ENCODE measurements at regions not wholly inside any gene's neighbourhood (a gene's known extent, or its start where the extent isn't known, plus 50 kb on each side); places are given as distances from the start of the nearest gene placed in this dataset.

DNA sequence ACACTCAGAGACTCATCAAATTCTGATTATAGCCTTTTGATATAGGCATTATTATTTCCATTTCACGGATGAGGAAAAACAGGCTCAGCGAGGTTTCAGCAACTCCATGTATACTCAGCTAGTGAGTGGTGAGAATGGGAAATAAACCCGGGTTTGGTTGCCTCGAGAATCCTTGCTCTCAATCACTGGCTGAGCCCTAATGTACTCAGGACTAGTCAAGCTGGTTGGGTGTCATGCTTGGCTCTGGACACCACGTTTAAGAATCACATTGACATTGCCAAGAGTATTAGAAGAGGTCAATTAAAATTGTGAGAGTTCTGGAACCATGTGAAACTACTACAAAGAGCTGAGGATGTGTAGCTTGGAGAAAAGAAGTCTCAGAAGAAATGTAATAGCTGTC, 444.5 kb downstream of the MFSD1 start:
- H3K27ac ChIP-seq (ENCODE audit: low read depth), result no peak overlapping the region
- DNase-seq (ENCODE audit: low spot score) (no peak), ATAC-seq (no peak)
- no peak overlapping the region for H3K4me2 ChIP-seq
- H3K4me3 Mint-ChIP-seq, result no peak overlapping the region
- no peaks in the 10 kb centered on the region for H3K27me3 ChIP-seq (ENCODE audit: insufficient read depth)
- no peaks in the 10 kb centered on the region for H3K4me1 Mint-ChIP-seq
- H3K4me3 ChIP-seq, result no peak overlapping the region
- no peaks in the 10 kb centered on the region for H3K9me3 Mint-ChIP-seq
- no peaks in the 10 kb centered on the region for H3K4me1 ChIP-seq (ENCODE audit: insufficient read depth)
- TF ChIP-seq JUNB (IDR thresholded peaks at IDR 0.05; ENCODE audit: unreplicated experiment) (no peak), POLR2AphosphoS5 (IDR thresholded peaks at IDR 0.05; ENCODE audit: low read depth) (no peak), EZH2phosphoT487 (IDR thresholded peaks at IDR 0.05; ENCODE audit: unreplicated experiment) (no peak), CREB1 (CRISPR knock-in tag; IDR thresholded peaks at IDR 0.05; ENCODE audit: low read depth) (no peak), ZNF331 (CRISPR knock-in tag; IDR thresholded peaks at IDR 0.05; ENCODE audit: low read depth) (no peak), NANOG (IDR thresholded peaks at IDR 0.05; ENCODE audit: borderline replicate concordance) (no peak), ZNF114 (CRISPR knock-in tag; IDR thresholded peaks at IDR 0.05) (no peak), EZH2 (IDR thresholded peaks at IDR 0.05; ENCODE audit: low read depth, unreplicated experiment) (no peak), STAT1 (IDR thresholded peaks at IDR 0.05; ENCODE audit: unreplicated experiment) (no peak)
- TF ChIP-seq, protein P1, sequence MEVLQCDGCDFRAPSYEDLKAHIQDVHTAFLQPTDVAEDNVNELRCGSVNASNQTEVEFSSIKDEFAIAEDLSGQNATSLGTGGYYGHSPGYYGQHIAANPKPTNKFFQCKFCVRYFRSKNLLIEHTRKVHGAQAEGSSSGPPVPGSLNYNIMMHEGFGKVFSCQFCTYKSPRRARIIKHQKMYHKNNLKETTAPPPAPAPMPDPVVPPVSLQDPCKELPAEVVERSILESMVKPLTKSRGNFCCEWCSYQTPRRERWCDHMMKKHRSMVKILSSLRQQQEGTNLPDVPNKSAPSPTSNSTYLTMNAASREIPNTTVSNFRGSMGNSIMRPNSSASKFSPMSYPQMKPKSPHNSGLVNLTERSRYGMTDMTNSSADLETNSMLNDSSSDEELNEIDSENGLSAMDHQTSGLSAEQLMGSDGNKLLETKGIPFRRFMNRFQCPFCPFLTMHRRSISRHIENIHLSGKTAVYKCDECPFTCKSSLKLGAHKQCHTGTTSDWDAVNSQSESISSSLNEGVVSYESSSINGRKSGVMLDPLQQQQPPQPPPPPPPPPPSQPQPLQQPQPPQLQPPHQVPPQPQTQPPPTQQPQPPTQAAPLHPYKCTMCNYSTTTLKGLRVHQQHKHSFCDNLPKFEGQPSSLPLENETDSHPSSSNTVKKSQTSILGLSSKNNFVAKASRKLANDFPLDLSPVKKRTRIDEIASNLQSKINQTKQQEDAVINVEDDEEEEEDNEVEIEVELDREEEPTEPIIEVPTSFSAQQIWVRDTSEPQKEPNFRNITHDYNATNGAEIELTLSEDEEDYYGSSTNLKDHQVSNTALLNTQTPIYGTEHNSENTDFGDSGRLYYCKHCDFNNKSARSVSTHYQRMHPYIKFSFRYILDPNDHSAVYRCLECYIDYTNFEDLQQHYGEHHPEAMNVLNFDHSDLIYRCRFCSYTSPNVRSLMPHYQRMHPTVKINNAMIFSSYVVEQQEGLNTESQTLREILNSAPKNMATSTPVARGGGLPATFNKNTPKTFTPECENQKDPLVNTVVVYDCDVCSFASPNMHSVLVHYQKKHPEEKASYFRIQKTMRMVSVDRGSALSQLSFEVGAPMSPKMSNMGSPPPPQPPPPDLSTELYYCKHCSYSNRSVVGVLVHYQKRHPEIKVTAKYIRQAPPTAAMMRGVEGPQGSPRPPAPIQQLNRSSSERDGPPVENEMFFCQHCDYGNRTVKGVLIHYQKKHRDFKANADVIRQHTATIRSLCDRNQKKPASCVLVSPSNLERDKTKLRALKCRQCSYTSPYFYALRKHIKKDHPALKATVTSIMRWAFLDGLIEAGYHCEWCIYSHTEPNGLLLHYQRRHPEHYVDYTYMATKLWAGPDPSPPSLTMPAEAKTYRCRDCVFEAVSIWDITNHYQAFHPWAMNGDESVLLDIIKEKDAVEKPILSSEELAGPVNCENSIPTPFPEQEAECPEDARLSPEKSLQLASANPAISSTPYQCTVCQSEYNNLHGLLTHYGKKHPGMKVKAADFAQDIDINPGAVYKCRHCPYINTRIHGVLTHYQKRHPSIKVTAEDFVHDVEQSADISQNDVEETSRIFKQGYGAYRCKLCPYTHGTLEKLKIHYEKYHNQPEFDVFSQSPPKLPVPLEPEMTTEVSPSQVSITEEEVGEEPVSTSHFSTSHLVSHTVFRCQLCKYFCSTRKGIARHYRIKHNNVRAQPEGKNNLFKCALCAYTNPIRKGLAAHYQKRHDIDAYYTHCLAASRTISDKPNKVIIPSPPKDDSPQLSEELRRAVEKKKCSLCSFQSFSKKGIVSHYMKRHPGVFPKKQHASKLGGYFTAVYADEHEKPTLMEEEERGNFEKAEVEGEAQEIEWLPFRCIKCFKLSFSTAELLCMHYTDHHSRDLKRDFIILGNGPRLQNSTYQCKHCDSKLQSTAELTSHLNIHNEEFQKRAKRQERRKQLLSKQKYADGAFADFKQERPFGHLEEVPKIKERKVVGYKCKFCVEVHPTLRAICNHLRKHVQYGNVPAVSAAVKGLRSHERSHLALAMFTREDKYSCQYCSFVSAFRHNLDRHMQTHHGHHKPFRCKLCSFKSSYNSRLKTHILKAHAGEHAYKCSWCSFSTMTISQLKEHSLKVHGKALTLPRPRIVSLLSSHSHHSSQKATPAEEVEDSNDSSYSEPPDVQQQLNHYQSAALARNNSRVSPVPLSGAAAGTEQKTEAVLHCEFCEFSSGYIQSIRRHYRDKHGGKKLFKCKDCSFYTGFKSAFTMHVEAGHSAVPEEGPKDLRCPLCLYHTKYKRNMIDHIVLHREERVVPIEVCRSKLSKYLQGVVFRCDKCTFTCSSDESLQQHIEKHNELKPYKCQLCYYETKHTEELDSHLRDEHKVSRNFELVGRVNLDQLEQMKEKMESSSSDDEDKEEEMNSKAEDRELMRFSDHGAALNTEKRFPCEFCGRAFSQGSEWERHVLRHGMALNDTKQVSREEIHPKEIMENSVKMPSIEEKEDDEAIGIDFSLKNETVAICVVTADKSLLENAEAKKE (CRISPR knock-in tag; IDR thresholded peaks at IDR 0.05), result no peak
- TF ChIP-seq, protein P2, sequence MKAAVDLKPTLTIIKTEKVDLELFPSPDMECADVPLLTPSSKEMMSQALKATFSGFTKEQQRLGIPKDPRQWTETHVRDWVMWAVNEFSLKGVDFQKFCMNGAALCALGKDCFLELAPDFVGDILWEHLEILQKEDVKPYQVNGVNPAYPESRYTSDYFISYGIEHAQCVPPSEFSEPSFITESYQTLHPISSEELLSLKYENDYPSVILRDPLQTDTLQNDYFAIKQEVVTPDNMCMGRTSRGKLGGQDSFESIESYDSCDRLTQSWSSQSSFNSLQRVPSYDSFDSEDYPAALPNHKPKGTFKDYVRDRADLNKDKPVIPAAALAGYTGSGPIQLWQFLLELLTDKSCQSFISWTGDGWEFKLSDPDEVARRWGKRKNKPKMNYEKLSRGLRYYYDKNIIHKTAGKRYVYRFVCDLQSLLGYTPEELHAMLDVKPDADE (IDR thresholded peaks at IDR 0.05), result no peak
- TF ChIP-seq, protein P3, sequence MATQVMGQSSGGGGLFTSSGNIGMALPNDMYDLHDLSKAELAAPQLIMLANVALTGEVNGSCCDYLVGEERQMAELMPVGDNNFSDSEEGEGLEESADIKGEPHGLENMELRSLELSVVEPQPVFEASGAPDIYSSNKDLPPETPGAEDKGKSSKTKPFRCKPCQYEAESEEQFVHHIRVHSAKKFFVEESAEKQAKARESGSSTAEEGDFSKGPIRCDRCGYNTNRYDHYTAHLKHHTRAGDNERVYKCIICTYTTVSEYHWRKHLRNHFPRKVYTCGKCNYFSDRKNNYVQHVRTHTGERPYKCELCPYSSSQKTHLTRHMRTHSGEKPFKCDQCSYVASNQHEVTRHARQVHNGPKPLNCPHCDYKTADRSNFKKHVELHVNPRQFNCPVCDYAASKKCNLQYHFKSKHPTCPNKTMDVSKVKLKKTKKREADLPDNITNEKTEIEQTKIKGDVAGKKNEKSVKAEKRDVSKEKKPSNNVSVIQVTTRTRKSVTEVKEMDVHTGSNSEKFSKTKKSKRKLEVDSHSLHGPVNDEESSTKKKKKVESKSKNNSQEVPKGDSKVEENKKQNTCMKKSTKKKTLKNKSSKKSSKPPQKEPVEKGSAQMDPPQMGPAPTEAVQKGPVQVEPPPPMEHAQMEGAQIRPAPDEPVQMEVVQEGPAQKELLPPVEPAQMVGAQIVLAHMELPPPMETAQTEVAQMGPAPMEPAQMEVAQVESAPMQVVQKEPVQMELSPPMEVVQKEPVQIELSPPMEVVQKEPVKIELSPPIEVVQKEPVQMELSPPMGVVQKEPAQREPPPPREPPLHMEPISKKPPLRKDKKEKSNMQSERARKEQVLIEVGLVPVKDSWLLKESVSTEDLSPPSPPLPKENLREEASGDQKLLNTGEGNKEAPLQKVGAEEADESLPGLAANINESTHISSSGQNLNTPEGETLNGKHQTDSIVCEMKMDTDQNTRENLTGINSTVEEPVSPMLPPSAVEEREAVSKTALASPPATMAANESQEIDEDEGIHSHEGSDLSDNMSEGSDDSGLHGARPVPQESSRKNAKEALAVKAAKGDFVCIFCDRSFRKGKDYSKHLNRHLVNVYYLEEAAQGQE (IDR thresholded peaks at IDR 0.05; ENCODE audit: unreplicated experiment), result no peak
- TF ChIP-seq, protein P4, sequence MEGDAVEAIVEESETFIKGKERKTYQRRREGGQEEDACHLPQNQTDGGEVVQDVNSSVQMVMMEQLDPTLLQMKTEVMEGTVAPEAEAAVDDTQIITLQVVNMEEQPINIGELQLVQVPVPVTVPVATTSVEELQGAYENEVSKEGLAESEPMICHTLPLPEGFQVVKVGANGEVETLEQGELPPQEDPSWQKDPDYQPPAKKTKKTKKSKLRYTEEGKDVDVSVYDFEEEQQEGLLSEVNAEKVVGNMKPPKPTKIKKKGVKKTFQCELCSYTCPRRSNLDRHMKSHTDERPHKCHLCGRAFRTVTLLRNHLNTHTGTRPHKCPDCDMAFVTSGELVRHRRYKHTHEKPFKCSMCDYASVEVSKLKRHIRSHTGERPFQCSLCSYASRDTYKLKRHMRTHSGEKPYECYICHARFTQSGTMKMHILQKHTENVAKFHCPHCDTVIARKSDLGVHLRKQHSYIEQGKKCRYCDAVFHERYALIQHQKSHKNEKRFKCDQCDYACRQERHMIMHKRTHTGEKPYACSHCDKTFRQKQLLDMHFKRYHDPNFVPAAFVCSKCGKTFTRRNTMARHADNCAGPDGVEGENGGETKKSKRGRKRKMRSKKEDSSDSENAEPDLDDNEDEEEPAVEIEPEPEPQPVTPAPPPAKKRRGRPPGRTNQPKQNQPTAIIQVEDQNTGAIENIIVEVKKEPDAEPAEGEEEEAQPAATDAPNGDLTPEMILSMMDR (conservative IDR thresholded peaks at IDR 0.05; ENCODE audit: low read depth in 2 of 2), result no peak
- no peaks in the 10 kb centered on the region for H3K79me2 ChIP-seq (replicated peaks; ENCODE audit: insufficient read depth)
- no peaks in the 10 kb centered on the region for H4K20me1 ChIP-seq (replicated peaks; ENCODE audit: insufficient read depth)
- H3K36me3 Mint-ChIP-seq (ENCODE audit: low read depth), result no peaks in the 10 kb centered on the region
- no peaks in the 10 kb centered on the region for H3F3A ChIP-seq (replicated peaks; ENCODE audit: low read depth)
- H3K27ac Mint-ChIP-seq, result no peak overlapping the region
- no peak overlapping the region for H2AFZ ChIP-seq
- no peaks in the 10 kb centered on the region for H3K36me3 ChIP-seq (ENCODE audit: insufficient read depth)
- H3K27me3 Mint-ChIP-seq (ENCODE audit: insufficient read depth, low read depth, poor library complexity), result no peaks in the 10 kb centered on the region
- H3K9me2 ChIP-seq (ENCODE audit: insufficient read depth), result no peaks in the 10 kb centered on the region
